Activated CD4-positive, alpha-beta T cell treated with anti-CD3 and anti-CD28 coated beads, Interleukin-2, Interleukin-4, amounts not matched to agents 100 ng/mL and 50 ng/mL, durations not matched to agents 16 hours and 8 hours (primary cell): ENCODE measurements at regions not wholly inside any gene's neighbourhood (a gene's known extent, or its start where the extent isn't known, plus 50 kb on each side); places are given as distances from the start of the nearest gene placed in this dataset.

Experiments used
- DNase-seq: peaks from one replicate; pipeline ENCODE4 v3.0.0-alpha.2; 2020; ENCODE audit warnings: low spot score

- DNase-seq = no peak
Observed at GRCh38 chr3:67288466-67289106, 290.5 kb downstream of the KBTBD8 start.

GRCh38 chr3:67289626-67290025 lies 291.5 kb downstream of the KBTBD8 start:
- no peak for DNase-seq

GRCh38 chr3:67290438-67290837 lies 292.3 kb downstream of the KBTBD8 start:
- DNase-seq = no peak

- no peak for DNase-seq
Observed at GRCh38 chr3:67291287-67292252, 293.5 kb downstream of the KBTBD8 start.

- DNase-seq = no peak
Observed at GRCh38 chr3:67292356-67293121, 294.4 kb downstream of the KBTBD8 start.

- DNase-seq = no peak
Observed at GRCh38 chr3:67294341-67294740, 296.2 kb downstream of the KBTBD8 start.

GRCh38 chr3:67296039-67296892 lies 298.2 kb downstream of the KBTBD8 start:
- no peak for DNase-seq

- DNase-seq = no peak
Observed at GRCh38 chr3:67297715-67298475, 299.8 kb downstream of the KBTBD8 start.

GRCh38 chr3:67301556-67301955 lies 303.4 kb downstream of the KBTBD8 start:
- DNase-seq = no peak

GRCh38 chr3:67302489-67302888 lies 304.4 kb downstream of the KBTBD8 start:
- DNase-seq = no peak

- no peak for DNase-seq
Observed at GRCh38 chr3:67305160-67305559, 307.1 kb downstream of the KBTBD8 start.

GRCh38 chr3:67305922-67306321 lies 307.8 kb downstream of the KBTBD8 start:
- no peak for DNase-seq

- DNase-seq = no peak
Observed at GRCh38 chr3:67311440-67311839, 313.3 kb downstream of the KBTBD8 start.

GRCh38 chr3:67312155-67312554 lies 314.0 kb downstream of the KBTBD8 start:
- no peak for DNase-seq

- no peak for DNase-seq
Observed at GRCh38 chr3:67318162-67318561, 320.1 kb downstream of the KBTBD8 start.

GRCh38 chr3:67324554-67324953 lies 326.4 kb downstream of the KBTBD8 start:
- no peak for DNase-seq
